Transverse colon (tissue), 4 donors: ENCODE measurements at regions not wholly inside any gene's neighbourhood (a gene's known extent, or its start where the extent isn't known, plus 50 kb on each side); places are given as distances from the start of the nearest gene placed in this dataset.

Experiments used
- DNase-seq: peaks from one replicate; pipeline ENCODE4 v3.0.0-alpha.2; 2019
- H3K27ac ChIP-seq, 4 donors: fragments of 200-600 bp; sonication (generic); 2 replicates each; pipeline ENCODE4 v1.5.1; 2016 to 2018; ENCODE audit warnings: inconsistent platforms in 4 of 4
- H3K27me3 ChIP-seq: fragments of 200-600 bp; sonication (generic); 2 replicates; pipeline ENCODE4 v1.5.1; 2017; ENCODE audit warnings: inconsistent platforms
- H3K36me3 ChIP-seq, 4 donors: fragments of 200-600 bp; sonication (generic); 2 replicates each; pipeline ENCODE4 v1.5.1; 2017 to 2019; ENCODE audit warnings: inconsistent platforms in 4 of 4
- H3K4me1 ChIP-seq, 4 donors: fragments of 200-600 bp; sonication (generic); 2 replicates each; pipeline ENCODE4 v1.5.1; 2017 to 2020; ENCODE audit warnings: inconsistent platforms in 4 of 4
- H3K4me3 ChIP-seq, 4 donors: fragments of 200-600 bp; sonication (generic); 1 replicate in 1 of 4; 2 replicates in 3 of 4; pipeline versions ENCODE4 v1.5.1 to v1.6.1; 2017 to 2019; ENCODE audit warnings: inconsistent platforms in 4 of 4
- H3K9me3 ChIP-seq, 2 donors: fragments of 200-600 bp; sonication (generic); 2 replicates each; pipeline ENCODE4 v1.5.1; 2017 to 2019; ENCODE audit warnings: inconsistent platforms in 2 of 2
- EP300 ChIP-seq: sonication (generic); formaldehyde crosslinking; IDR thresholded peaks from one replicate; pipeline ENCODE4 v1.6.1; 2017; ENCODE audit warnings: antibody characterized with exemption, low read depth
- POLR2A ChIP-seq: fragments of 450-650 bp; IDR thresholded peaks from one replicate; pipeline ENCODE4 v1.6.1; 2016; ENCODE audit warnings: antibody characterized with exemption, mild to moderate bottlenecking, moderate library complexity
- POLR2AphosphoS5 ChIP-seq, 3 donors: sonication (generic); formaldehyde crosslinking; IDR thresholded peaks; one replicate each; pipeline ENCODE4 v1.6.1; 2016; ENCODE audit warnings: antibody characterized with exemption in 3 of 3
- WGBS, 2 donors: methylation state at CpG; one replicate each; pipeline ENCODE4 v1.1.5; 2018; ENCODE audit warnings: low coverage in 1 of 2; 5-methylcytosine and 5-hydroxymethylcytosine counted together
- in situ Hi-C, 4 donors: fragments of 200-750 bp; cut with MboI; loops; one replicate each; pipeline versions ENCODE4 v1.15.0 to v1.15.1; 2017; ENCODE audit warnings: low sequenced_read_pairs in 3 of 4, low pct_ligation_motif_present in 1 of 4, low pct_unique_long_range_greater_than_20kb in 1 of 4
- intact Hi-C: fragments of 100-400 bp; cut with DNase I; formaldehyde crosslinking; loops from one replicate; pipeline ENCODE4 v1.15.1; 2023; ENCODE audit warnings: low total_unique reads
- TF ChIP-seq, protein P1 (sequence below), 5 experiments: fragments of 200-600 bp in 3 of 5; fragments of 450-650 bp in 2 of 5; sonication (generic) in 3 of 5; IDR thresholded peaks; 1 replicate in 2 of 5; 2 replicates in 3 of 5; pipeline ENCODE4 v1.5.1; 2016 to 2017; ENCODE audit warnings: antibody characterized with exemption in 5 of 5, inconsistent platforms in 3 of 5, mild to moderate bottlenecking in 2 of 5, moderate library complexity in 1 of 5

- Histone ChIP-seq H3K36me3 (no peaks in the 10 kb centered on the region), H3K27me3 (no peaks in the 10 kb centered on the region), H3K4me3 (no peak overlapping the region), H3K4me1 (no peaks in the 10 kb centered on the region), H3K9me3 (no peaks in the 10 kb centered on the region), H3K27ac (no peak overlapping the region)
- intact Hi-C loops = no loop called here
- DNase-seq = no peak
- in situ Hi-C loops = no loop called here
- TF ChIP-seq EP300 (no peak), POLR2A (no peak), POLR2AphosphoS5 (IDR thresholded peaks at IDR 0.05) (no peak)
- TF ChIP-seq, protein P1, sequence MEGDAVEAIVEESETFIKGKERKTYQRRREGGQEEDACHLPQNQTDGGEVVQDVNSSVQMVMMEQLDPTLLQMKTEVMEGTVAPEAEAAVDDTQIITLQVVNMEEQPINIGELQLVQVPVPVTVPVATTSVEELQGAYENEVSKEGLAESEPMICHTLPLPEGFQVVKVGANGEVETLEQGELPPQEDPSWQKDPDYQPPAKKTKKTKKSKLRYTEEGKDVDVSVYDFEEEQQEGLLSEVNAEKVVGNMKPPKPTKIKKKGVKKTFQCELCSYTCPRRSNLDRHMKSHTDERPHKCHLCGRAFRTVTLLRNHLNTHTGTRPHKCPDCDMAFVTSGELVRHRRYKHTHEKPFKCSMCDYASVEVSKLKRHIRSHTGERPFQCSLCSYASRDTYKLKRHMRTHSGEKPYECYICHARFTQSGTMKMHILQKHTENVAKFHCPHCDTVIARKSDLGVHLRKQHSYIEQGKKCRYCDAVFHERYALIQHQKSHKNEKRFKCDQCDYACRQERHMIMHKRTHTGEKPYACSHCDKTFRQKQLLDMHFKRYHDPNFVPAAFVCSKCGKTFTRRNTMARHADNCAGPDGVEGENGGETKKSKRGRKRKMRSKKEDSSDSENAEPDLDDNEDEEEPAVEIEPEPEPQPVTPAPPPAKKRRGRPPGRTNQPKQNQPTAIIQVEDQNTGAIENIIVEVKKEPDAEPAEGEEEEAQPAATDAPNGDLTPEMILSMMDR (IDR thresholded peaks at IDR 0.05) = no peak
- 64 to 79% methylated on average over 1 to 3 of the region's 3 CpGs for WGBS, 2 donors
Measured at GRCh38 chr1:58135821-58136321, 410.7 kb downstream of the OMA1 start.

DNA sequence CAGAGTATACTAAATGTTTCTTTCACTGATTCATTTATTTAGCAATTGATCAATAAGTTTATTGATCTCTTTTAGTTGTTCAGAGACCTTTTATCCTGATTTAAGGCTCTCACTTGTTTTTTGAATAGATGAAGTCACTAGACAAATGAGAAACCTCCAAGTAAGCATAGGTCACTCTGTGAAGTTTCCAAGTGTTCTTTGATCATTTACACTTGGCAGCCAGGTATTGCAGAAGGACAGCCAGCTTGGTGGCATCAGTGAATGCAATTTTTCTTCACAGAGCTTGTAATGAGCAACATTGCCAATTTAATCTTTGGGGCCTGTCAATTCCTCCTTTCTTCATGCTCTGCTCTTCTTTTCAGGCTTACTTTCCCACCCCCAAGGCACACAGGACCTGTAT is 413.0 kb downstream of the OMA1 start:
- no peaks in the 10 kb centered on the region for H3K27me3 ChIP-seq
- in situ Hi-C loops (no loop called here), intact Hi-C loops (no loop called here)
- no peak overlapping the region for H3K4me3 ChIP-seq
- DNase-seq = no peak
- no peak overlapping the region for H3K27ac ChIP-seq
- TF ChIP-seq POLR2AphosphoS5 (IDR thresholded peaks at IDR 0.05) (no peak), EP300 (no peak), POLR2A (no peak)
- TF ChIP-seq, protein P1 (IDR thresholded peaks at IDR 0.05) = no peak
- no peaks in the 10 kb centered on the region for H3K4me1 ChIP-seq
- no peaks in the 10 kb centered on the region for H3K9me3 ChIP-seq
- no peaks in the 10 kb centered on the region for H3K36me3 ChIP-seq

- in situ Hi-C loops = no loop called here
- no peak for DNase-seq
- WGBS, 2 donors = 86 to 87% methylated on average over 1 to 2 of the region's 2 CpGs
- no peaks in the 10 kb centered on the region for H3K36me3 ChIP-seq
- H3K4me1 ChIP-seq = no peaks in the 10 kb centered on the region
- no peaks in the 10 kb centered on the region for H3K9me3 ChIP-seq
- no peak for TF ChIP-seq POLR2A
- TF ChIP-seq EP300 = no peak
- TF ChIP-seq, protein P1 (IDR thresholded peaks at IDR 0.05) = no peak
- H3K27ac ChIP-seq = no peak overlapping the region
- intact Hi-C loops = no loop called here
- H3K27me3 ChIP-seq = no peaks in the 10 kb centered on the region
- no peak overlapping the region for H3K4me3 ChIP-seq
Measured at GRCh38 chr1:58123051-58123450, 423.5 kb downstream of the OMA1 start.

- Histone ChIP-seq H3K27me3 (no peaks in the 10 kb centered on the region), H3K27ac (no peak overlapping the region), H3K4me1 (no peaks in the 10 kb centered on the region), H3K9me3 (no peaks in the 10 kb centered on the region), H3K36me3 (no peaks in the 10 kb centered on the region), H3K4me3 (no peak overlapping the region)
- intact Hi-C loops = no loop called here
- TF ChIP-seq POLR2A = no peak
- TF ChIP-seq POLR2AphosphoS5 (IDR thresholded peaks at IDR 0.05) = no peak
- TF ChIP-seq, protein P1 (IDR thresholded peaks at IDR 0.05) = no peak
- no peak for TF ChIP-seq EP300
- in situ Hi-C loops = no loop called here
- DNase-seq = no peak
- 40 to 56% methylated on average over 2 of the region's 2 CpGs for WGBS, 2 donors
Measured at GRCh38 chr1:58119971-58120370, 426.6 kb downstream of the OMA1 start.
